H1 (cell line): ENCODE measurements at regions not wholly inside any gene's neighbourhood (a gene's known extent, or its start where the extent isn't known, plus 50 kb on each side); places are given as distances from the start of the nearest gene placed in this dataset.

Experiments used
- CHD7 ChIP-seq: fragments of 300-600 bp; sonication (generic); IDR thresholded peaks from 2 replicates; pipeline ENCODE4 v1.7.1; 2012; ENCODE audit warnings: low read length, moderate library complexity, mild to moderate bottlenecking, inconsistent platforms; ENCODE audit not compliant: insufficient replicate concordance
- CTCF ChIP-seq, 3 experiments: IDR thresholded peaks; 1 replicate in 2 of 3; 2 replicates in 1 of 3; pipeline versions ENCODE4 v1.5.1 to v1.6.1; 2011; ENCODE audit warnings: low read length in 3 of 3, mild to moderate bottlenecking in 3 of 3, inconsistent platforms in 2 of 3, low read depth in 1 of 3, moderate library complexity in 1 of 3; ENCODE audit not compliant: insufficient read depth in 1 of 3; ENCODE audit errors: control extremely low read depth in 1 of 3
- HDAC2 ChIP-seq, 2 experiments: fragments of 300-600 bp in 1 of 2; sonication (generic) in 1 of 2; IDR thresholded peaks; 2 replicates each; pipeline ENCODE4 v1.6.1; 2011 to 2012; ENCODE audit warnings: low read depth in 2 of 2, low read length in 2 of 2, mild to moderate bottlenecking in 2 of 2, moderate library complexity in 2 of 2, borderline replicate concordance in 1 of 2, inconsistent platforms in 1 of 2
- POLR2A ChIP-seq, 2 experiments: IDR thresholded peaks; 1 replicate in 1 of 2; 2 replicates in 1 of 2; pipeline ENCODE4 v1.6.1; 2011; ENCODE audit warnings: low read depth in 2 of 2, low read length in 2 of 2, mild to moderate bottlenecking in 2 of 2; ENCODE audit errors: control extremely low read depth in 1 of 2
- TBP ChIP-seq: IDR thresholded peaks from 2 replicates; pipeline ENCODE4 v1.6.1; 2011; ENCODE audit warnings: low read depth, low read length, improper control_type of control experiment
- TF ChIP-seq, protein P1 (sequence below): IDR thresholded peaks from 2 replicates; pipeline ENCODE4 v1.6.1; 2012; ENCODE audit warnings: inconsistent platforms

- TF ChIP-seq CHD7 (no peak), POLR2A (IDR thresholded peaks at IDR 0.05; ENCODE audit: control extremely low read depth in 1 of 2, low read depth in 2 of 2, low read length in 2 of 2) (peak; percentile 64 to 70), CTCF (IDR thresholded peaks at IDR 0.05; ENCODE audit: control extremely low read depth in 1 of 3, insufficient read depth in 1 of 3, low read depth in 1 of 3, low read length in 3 of 3) (peak; percentile 38 to 63 (median 47)), HDAC2 (IDR thresholded peaks at IDR 0.05; ENCODE audit: borderline replicate concordance in 1 of 2, low read depth in 2 of 2, low read length in 2 of 2) (peak in 1 of 2 experiments; percentile 26; a peak in 1 of 4 replicates), TBP (peak; percentile 72)
- TF ChIP-seq, protein P1, sequence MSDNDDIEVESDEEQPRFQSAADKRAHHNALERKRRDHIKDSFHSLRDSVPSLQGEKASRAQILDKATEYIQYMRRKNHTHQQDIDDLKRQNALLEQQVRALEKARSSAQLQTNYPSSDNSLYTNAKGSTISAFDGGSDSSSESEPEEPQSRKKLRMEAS, result peak; percentile 29; the same call in 1 of the 2 replicates
Measured at GRCh38 chr6:27177485-27178406, 69.8 kb upstream of the PRSS16 start (continued).
